ENCODE measurements at regions not wholly inside any gene's neighbourhood (a gene's known extent, or its start where the extent isn't known, plus 50 kb on each side); places are given as distances from the start of the nearest gene placed in this dataset.

DNA sequence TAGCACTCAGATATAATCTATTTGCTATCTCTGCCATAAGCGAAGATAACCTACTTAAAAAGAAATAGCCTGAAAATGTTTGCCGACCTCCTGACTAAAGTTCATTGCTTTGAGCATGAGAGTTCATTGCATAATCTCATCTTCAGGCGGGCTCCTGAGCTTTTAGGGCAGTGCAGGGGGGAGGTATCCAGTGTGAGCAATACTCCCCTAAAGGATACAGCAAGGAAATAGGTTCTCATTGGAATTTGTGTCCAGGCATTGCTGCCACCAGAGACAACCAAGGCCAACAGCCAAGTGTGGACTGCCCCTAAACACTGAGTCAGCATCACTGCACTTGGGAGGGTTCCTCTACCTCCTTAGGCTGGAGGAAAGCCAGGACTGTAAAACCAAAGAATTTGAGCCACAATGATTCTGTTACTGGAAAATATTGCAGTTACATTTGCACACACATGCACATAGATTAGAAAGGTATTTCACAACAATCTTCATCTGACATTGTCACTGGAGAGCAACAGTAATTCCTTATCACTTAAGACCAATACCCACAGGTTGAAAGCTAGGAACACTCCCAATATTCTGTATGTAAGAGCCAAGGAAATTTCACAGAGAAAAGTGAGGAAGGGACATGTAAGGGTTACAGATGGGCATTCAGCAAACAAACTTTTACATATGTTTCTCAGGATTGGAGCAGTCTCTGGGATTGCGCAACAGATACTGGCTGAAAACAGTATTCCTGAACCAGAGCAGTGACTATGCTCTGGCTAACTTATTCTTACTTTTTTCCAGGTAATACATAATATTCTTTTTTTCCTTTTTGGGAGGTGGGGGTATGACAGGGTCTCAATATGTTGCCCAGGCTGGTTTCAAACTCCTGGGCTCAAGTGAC, 98.6 kb upstream of the TLE1 start:
- H3K36me3 ChIP-seq, result no peaks in the 10 kb centered on the region
- H3K9me3 ChIP-seq, result no peaks in the 10 kb centered on the region
- no peak overlapping the region for H3K4me3 ChIP-seq
- H3K27ac ChIP-seq, result no peak overlapping the region
- H3K4me1 ChIP-seq, result peaks cover 0 to 7% (median 0%) of the 10 kb centered on the region in 3 donors
- H3K27me3 ChIP-seq, result no peaks in the 10 kb centered on the region
- no peak for DNase-seq
- intact Hi-C loops (cut with DNase I), result no loop called here
- TF ChIP-seq, protein P1, sequence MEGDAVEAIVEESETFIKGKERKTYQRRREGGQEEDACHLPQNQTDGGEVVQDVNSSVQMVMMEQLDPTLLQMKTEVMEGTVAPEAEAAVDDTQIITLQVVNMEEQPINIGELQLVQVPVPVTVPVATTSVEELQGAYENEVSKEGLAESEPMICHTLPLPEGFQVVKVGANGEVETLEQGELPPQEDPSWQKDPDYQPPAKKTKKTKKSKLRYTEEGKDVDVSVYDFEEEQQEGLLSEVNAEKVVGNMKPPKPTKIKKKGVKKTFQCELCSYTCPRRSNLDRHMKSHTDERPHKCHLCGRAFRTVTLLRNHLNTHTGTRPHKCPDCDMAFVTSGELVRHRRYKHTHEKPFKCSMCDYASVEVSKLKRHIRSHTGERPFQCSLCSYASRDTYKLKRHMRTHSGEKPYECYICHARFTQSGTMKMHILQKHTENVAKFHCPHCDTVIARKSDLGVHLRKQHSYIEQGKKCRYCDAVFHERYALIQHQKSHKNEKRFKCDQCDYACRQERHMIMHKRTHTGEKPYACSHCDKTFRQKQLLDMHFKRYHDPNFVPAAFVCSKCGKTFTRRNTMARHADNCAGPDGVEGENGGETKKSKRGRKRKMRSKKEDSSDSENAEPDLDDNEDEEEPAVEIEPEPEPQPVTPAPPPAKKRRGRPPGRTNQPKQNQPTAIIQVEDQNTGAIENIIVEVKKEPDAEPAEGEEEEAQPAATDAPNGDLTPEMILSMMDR (IDR thresholded peaks at IDR 0.05), result no peak
- no peak for TF ChIP-seq POLR2A (IDR thresholded peaks at IDR 0.05)
- 70% methylated on average over 4 of the region's 4 CpGs for WGBS, 2 donors

DNA sequence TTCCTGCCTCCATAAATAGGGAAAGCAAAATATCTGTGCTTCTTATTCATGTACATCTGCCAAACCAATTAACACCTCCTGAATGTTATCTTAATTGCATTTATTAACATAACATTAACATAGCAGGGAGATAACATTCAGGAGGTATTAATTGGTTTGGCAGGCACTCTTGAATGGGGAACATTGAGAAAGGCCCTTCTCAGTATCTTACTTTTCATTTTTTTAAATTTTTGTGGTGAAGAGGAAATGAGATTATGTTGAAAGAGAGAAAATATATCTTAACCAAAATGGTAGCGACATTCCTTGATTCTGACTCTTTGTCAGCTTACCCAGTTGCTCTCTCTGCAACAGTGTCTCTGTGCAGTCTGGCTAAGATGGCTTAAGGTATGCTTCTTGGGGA, 100.4 kb upstream of the TLE1 start:
- WGBS, 2 donors, result 70 to 73% methylated on average over 1 of the region's 1 CpG
- no peaks in the 10 kb centered on the region for H3K27me3 ChIP-seq

DNA sequence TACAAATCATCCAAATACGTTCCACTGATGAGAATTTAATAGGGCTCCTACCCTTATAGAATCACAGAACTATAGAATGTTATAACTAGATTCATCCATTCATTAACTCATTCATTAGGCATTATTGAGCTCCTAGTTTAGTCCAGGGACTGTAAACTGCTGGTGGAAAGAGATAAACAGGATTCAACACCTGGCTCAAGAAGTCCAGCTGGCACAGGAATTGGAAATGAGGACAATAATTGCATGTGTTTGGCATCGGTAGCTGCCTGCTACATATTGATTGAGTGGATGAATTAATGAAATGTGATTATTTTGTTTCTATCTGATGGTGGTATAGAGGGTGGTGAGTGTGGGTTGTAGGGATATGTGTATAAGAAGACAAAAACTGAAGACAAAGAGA, 100.8 kb upstream of the TLE1 start:
- no peak for DNase-seq
- no peak overlapping the region for H3K27ac ChIP-seq
- WGBS, 2 donors, result 76 to 84% methylated on average over 2 of the region's 2 CpGs
- H3K4me3 ChIP-seq, result no peak overlapping the region
- intact Hi-C loops (cut with DNase I), result no loop called here
- no peaks in the 10 kb centered on the region for H3K9me3 ChIP-seq
- no peaks in the 10 kb centered on the region for H3K27me3 ChIP-seq
- H3K4me1 ChIP-seq, result peaks cover 0 to 7% (median 0%) of the 10 kb centered on the region in 3 donors
- TF ChIP-seq, protein P1 (IDR thresholded peaks at IDR 0.05), result no peak
- TF ChIP-seq POLR2A (IDR thresholded peaks at IDR 0.05), result no peak
- H3K36me3 ChIP-seq, result no peaks in the 10 kb centered on the region

More for the DNA sequence above, 100.4 kb upstream of the TLE1 start:
- intact Hi-C loops (cut with DNase I), result no loop called here
- H3K4me1 ChIP-seq, result peaks cover 0 to 7% (median 0%) of the 10 kb centered on the region in 3 donors
- TF ChIP-seq POLR2A (IDR thresholded peaks at IDR 0.05), result no peak
- TF ChIP-seq, protein P1 (IDR thresholded peaks at IDR 0.05), result no peak
- H3K27ac ChIP-seq, result no peak overlapping the region
- H3K9me3 ChIP-seq, result no peaks in the 10 kb centered on the region
- no peak for DNase-seq
- H3K4me3 ChIP-seq, result no peak overlapping the region
- H3K36me3 ChIP-seq, result no peaks in the 10 kb centered on the region

DNA sequence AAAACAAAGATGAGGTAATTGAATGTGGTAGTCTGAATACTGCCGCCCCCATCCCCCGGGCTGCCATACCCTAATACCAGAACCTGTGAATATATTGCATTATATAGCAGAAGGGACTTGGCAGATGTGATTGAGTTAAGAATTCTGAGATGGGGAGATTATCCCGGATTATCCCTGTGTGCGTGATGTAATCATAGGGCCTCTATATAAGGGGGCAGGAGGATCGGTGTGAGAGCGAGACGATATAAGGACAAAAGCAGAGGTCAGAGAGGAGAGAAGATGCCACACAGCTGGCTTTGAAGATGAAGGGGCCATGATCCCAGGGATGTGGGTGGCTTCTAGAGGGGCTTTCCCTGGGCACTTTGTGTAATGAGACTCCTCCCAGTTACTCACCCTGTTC, 101.7 kb upstream of the TLE1 start:
- H3K4me3 ChIP-seq, result no peak overlapping the region
- peaks cover 0 to 7% (median 0%) of the 10 kb centered on the region in 3 donors for H3K4me1 ChIP-seq
- H3K27ac ChIP-seq, result no peak overlapping the region
- no peaks in the 10 kb centered on the region for H3K9me3 ChIP-seq
- H3K36me3 ChIP-seq, result no peaks in the 10 kb centered on the region
- intact Hi-C loops (cut with DNase I), result no loop called here
- no peaks in the 10 kb centered on the region for H3K27me3 ChIP-seq
- DNase-seq, result no peak
- TF ChIP-seq, protein P1 (IDR thresholded peaks at IDR 0.05), result no peak
- no peak for TF ChIP-seq POLR2A (IDR thresholded peaks at IDR 0.05)
- 82% methylated on average over 7 of the region's 7 CpGs for WGBS, 2 donors

DNA sequence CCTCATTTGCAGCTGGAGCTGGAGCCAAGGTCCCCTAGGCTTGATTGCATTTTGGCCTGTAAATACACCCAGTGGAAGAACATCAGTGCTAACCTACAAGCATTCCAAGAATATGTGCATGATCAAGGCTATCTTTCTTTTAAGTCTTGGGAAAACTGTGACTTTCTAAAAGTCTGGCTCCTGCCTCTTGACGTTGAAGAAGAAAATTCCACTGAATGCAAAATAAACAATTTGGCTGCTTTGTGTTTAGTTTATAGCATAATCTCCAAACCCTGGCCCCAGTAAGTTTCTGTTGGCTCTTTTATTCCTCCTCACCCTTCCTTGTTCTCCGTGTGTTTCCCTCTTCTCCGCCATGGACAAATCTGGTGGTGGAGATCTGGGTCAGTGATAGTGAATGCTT, 109.3 kb upstream of the TLE1 start:
- no peak overlapping the region for H3K4me3 ChIP-seq
- no peak for TF ChIP-seq POLR2A (IDR thresholded peaks at IDR 0.05)
- TF ChIP-seq, protein P1 (IDR thresholded peaks at IDR 0.05), result no peak
- H3K9me3 ChIP-seq, result no peaks in the 10 kb centered on the region
- H3K27ac ChIP-seq, result no peak overlapping the region
- no peak for DNase-seq
- H3K4me1 ChIP-seq, result no peaks in the 10 kb centered on the region
- no peaks in the 10 kb centered on the region for H3K36me3 ChIP-seq
- 33 to 60% methylated on average over 3 of the region's 3 CpGs for WGBS, 2 donors
- H3K27me3 ChIP-seq, result no peaks in the 10 kb centered on the region
- intact Hi-C loops (cut with DNase I), result no loop called here
